SU-DHL-6 (cell line): ENCODE measurements at regions not wholly inside any gene's neighbourhood (a gene's known extent, or its start where the extent isn't known, plus 50 kb on each side); places are given as distances from the start of the nearest gene placed in this dataset.

Experiments used
- CTCF ChIP-seq: fragments of 200-600 bp; sonication (generic); IDR thresholded peaks from one replicate; pipeline ENCODE4 v1.5.1; 2017; ENCODE audit warnings: antibody characterized with exemption, mild to moderate bottlenecking, low read length, moderate library complexity; ENCODE audit not compliant: insufficient read depth, poor library complexity, severe bottlenecking
- EZH2phosphoT487 ChIP-seq: fragments of 200-600 bp; sonication (generic), shearing (Covaris generic); conservative IDR thresholded peaks from 2 replicates; pipeline ENCODE4 v1.6.1; 2018; ENCODE audit warnings: mild to moderate bottlenecking, antibody characterized with exemption, low read length, moderate library complexity, mixed read lengths

- TF ChIP-seq CTCF = no peak
- TF ChIP-seq EZH2phosphoT487 = no peak
These were observed 116.8 kb upstream of the FSHR start for GRCh38 chr2:49271060-49271606.
